ENCODE measurements at regions not wholly inside any gene's neighbourhood (a gene's known extent, or its start where the extent isn't known, plus 50 kb on each side); places are given as distances from the start of the nearest gene placed in this dataset.

GRCh38 chr10:85048644-85049043 is 720.3 kb downstream of the CCSER2 start:
- TF ChIP-seq CTCF (conservative IDR thresholded peaks at IDR 0.05; ENCODE audit: low read length): no peak
- no peak for TF ChIP-seq EZH2phosphoT487 (IDR thresholded peaks at IDR 0.05; ENCODE audit: borderline replicate concordance)

All from Loucy (cell line).